H9 (cell line): ENCODE measurements at regions not wholly inside any gene's neighbourhood (a gene's known extent, or its start where the extent isn't known, plus 50 kb on each side); places are given as distances from the start of the nearest gene placed in this dataset.

Experiments
- DNase-seq: peaks from one replicate; pipeline ENCODE4 v3.0.0-alpha.2; 2017
- H2AFZ ChIP-seq: one replicate; pipeline ENCODE4 v1.6.1; 2013; ENCODE audit warnings: mild to moderate bottlenecking, low read length, control low read depth, moderate library complexity
- H2AK5ac ChIP-seq: 2 replicates; pipeline ENCODE4 v1.6.1; 2013; ENCODE audit warnings: low read length, control low read depth, mixed read lengths; ENCODE audit not compliant: insufficient read length
- H2BK120ac ChIP-seq: one replicate; pipeline ENCODE4 v1.6.1; 2013; ENCODE audit warnings: low read depth, mild to moderate bottlenecking, low read length, control low read depth, inconsistent platforms; ENCODE audit not compliant: poor library complexity, severe bottlenecking
- H2BK12ac ChIP-seq: 2 replicates; pipeline ENCODE4 v1.6.1; 2013; ENCODE audit warnings: low read length, control low read depth, mixed read lengths, low read depth; ENCODE audit not compliant: insufficient read length
- H2BK15ac ChIP-seq: 2 replicates; pipeline ENCODE4 v1.6.1; 2013; ENCODE audit warnings: low read depth, low read length, control low read depth
- H2BK20ac ChIP-seq: one replicate; pipeline ENCODE4 v1.6.1; 2013; ENCODE audit warnings: low read depth, mild to moderate bottlenecking, low read length, control low read depth, inconsistent platforms; ENCODE audit not compliant: poor library complexity, severe bottlenecking
- H2BK5ac ChIP-seq: 2 replicates; pipeline ENCODE4 v1.6.1; 2013; ENCODE audit warnings: low read length, control low read depth, mixed read lengths; ENCODE audit not compliant: insufficient read length
- H3K14ac ChIP-seq: 2 replicates; pipeline ENCODE4 v1.6.1; 2013; ENCODE audit warnings: low read length, control low read depth; ENCODE audit not compliant: insufficient read depth
- H3K18ac ChIP-seq: 2 replicates; pipeline ENCODE4 v1.6.1; 2013; ENCODE audit warnings: low read depth, mild to moderate bottlenecking, mixed read lengths, low read length, control low read depth; ENCODE audit not compliant: insufficient read length
- H3K23ac ChIP-seq: 2 replicates; pipeline ENCODE4 v1.6.1; 2013; ENCODE audit warnings: low read length, control low read depth, mixed read lengths, low read depth; ENCODE audit not compliant: insufficient read length
- H3K23me2 ChIP-seq: 2 replicates; pipeline ENCODE4 v1.6.1; 2013; ENCODE audit warnings: low read depth, mild to moderate bottlenecking, mixed read lengths, low read length, control low read depth; ENCODE audit not compliant: insufficient read length, poor library complexity, severe bottlenecking
- H3K27ac ChIP-seq: 2 replicates; pipeline ENCODE4 v1.5.1; 2013; ENCODE audit warnings: low read length, control low read depth, mixed read lengths, low read depth; ENCODE audit not compliant: insufficient read length
- H3K27me3 ChIP-seq: 2 replicates; pipeline ENCODE4 v1.6.1; 2013; ENCODE audit warnings: low read length, control low read depth, inconsistent platforms; ENCODE audit not compliant: insufficient read depth
- H3K4ac ChIP-seq: 2 replicates; pipeline ENCODE4 v1.6.1; 2013; ENCODE audit warnings: low read depth, mild to moderate bottlenecking, control low read depth, inconsistent platforms, low read length, moderate library complexity
- H3K4me1 ChIP-seq: 2 replicates; pipeline ENCODE4 v1.6.1; 2013; ENCODE audit warnings: low read length, control low read depth, inconsistent platforms; ENCODE audit not compliant: insufficient read depth
- H3K4me2 ChIP-seq: 2 replicates; pipeline ENCODE4 v1.6.1; 2013; ENCODE audit warnings: low read length, control low read depth, mixed read lengths; ENCODE audit not compliant: insufficient read length, insufficient read depth
- H3K56ac ChIP-seq: 2 replicates; pipeline ENCODE4 v1.6.1; 2013; ENCODE audit warnings: low read depth, mild to moderate bottlenecking, mixed read lengths, low read length, control low read depth; ENCODE audit not compliant: insufficient read length
- H3K79me1 ChIP-seq: 2 replicates; pipeline ENCODE4 v1.6.1; 2013; ENCODE audit warnings: low read depth, mild to moderate bottlenecking, moderate library complexity, low read length, control low read depth, inconsistent platforms; ENCODE audit not compliant: insufficient read depth, poor library complexity, severe bottlenecking
- H3K79me2 ChIP-seq: 2 replicates; pipeline ENCODE4 v1.6.1; 2013; ENCODE audit warnings: low read length, control low read depth, inconsistent platforms; ENCODE audit not compliant: insufficient read depth
- H3K9ac ChIP-seq: 2 replicates; pipeline ENCODE4 v1.6.1; 2013; ENCODE audit warnings: low read length, control low read depth, mixed read lengths; ENCODE audit not compliant: insufficient read length; ENCODE audit errors: extremely low read depth
- H3K9me3 ChIP-seq: one replicate; pipeline ENCODE4 v1.6.1; 2013; ENCODE audit warnings: low read depth, low read length, inconsistent platforms; ENCODE audit not compliant: control insufficient read depth
- H3T11ph ChIP-seq: one replicate; pipeline ENCODE4 v1.6.1; 2013; ENCODE audit warnings: mild to moderate bottlenecking, low read length, control low read depth, inconsistent platforms
- H4K20me1 ChIP-seq: one replicate; pipeline ENCODE4 v1.6.1; 2013; ENCODE audit not compliant: control insufficient read depth, insufficient read length, insufficient read depth
- H4K5ac ChIP-seq: 2 replicates; pipeline ENCODE4 v1.6.1; 2013; ENCODE audit warnings: low read depth, mild to moderate bottlenecking, mixed read lengths, low read length, control low read depth; ENCODE audit not compliant: insufficient read length
- H4K8ac ChIP-seq: replicated peaks from 2 replicates; pipeline ENCODE4 v1.6.1; 2013; ENCODE audit warnings: low read length, control low read depth, mixed read lengths, low read depth; ENCODE audit not compliant: insufficient read length
- H4K91ac ChIP-seq: 2 replicates; pipeline ENCODE4 v1.6.1; 2013; ENCODE audit warnings: low read depth, mild to moderate bottlenecking, moderate library complexity, mixed read lengths, low read length, control low read depth; ENCODE audit not compliant: insufficient read length
- H3K27ac Mint-ChIP-seq, 3 experiments: 2 replicates in 2 of 3; 3 replicates in 1 of 3; pipeline ENCODE4 v1.8.0; 2020 to 2021; ENCODE audit warnings: mixed read lengths in 3 of 3, mild to moderate bottlenecking in 1 of 3, moderate library complexity in 1 of 3
- H3K27me3 Mint-ChIP-seq: 2 replicates; pipeline ENCODE4 v1.8.0; 2021; ENCODE audit warnings: low read depth, mild to moderate bottlenecking, moderate library complexity, mixed read lengths
- H3K36me3 Mint-ChIP-seq, 3 experiments: 2 replicates in 2 of 3; 3 replicates in 1 of 3; pipeline ENCODE4 v1.8.0; 2020 to 2021; ENCODE audit warnings: low read depth in 3 of 3, mixed read lengths in 3 of 3; ENCODE audit not compliant: insufficient read depth in 1 of 3
- H3K4me1 Mint-ChIP-seq, 2 experiments: 2 replicates each; pipeline ENCODE4 v1.8.0; 2020; ENCODE audit warnings: mixed read lengths in 2 of 2
- H3K4me3 Mint-ChIP-seq, 2 experiments: 2 replicates in 1 of 2; 3 replicates in 1 of 2; pipeline ENCODE4 v1.8.0; 2020 to 2021; ENCODE audit warnings: mild to moderate bottlenecking in 2 of 2, mixed read lengths in 2 of 2, moderate library complexity in 1 of 2
- H3K9me3 Mint-ChIP-seq, 2 experiments: 2 replicates in 1 of 2; 3 replicates in 1 of 2; pipeline ENCODE4 v1.8.0; 2020; ENCODE audit warnings: mild to moderate bottlenecking in 2 of 2, mixed read lengths in 2 of 2, moderate library complexity in 1 of 2
- CTCF ChIP-seq: fragments of 200-600 bp; sonication (generic); conservative IDR thresholded peaks from 3 replicates; pipeline ENCODE4 v1.8.0; 2021; ENCODE audit warnings: antibody characterized with exemption, mild to moderate bottlenecking
- WGBS: extraction: QIAGEN DNeasy Blood & Tissue Kit; methylation state at CpG from one replicate; pipeline ENCODE4 v1.1.7; 2013; ENCODE audit warnings: missing lambda C conversion rate, low lambda C conversion rate, mixed read lengths; ENCODE audit not compliant: insufficient read length; ENCODE audit errors: extremely low coverage; 5-methylcytosine and 5-hydroxymethylcytosine counted together

- H2BK12ac ChIP-seq, result no peak overlapping the region
- no peaks in the 10 kb centered on the region for H3K27me3 ChIP-seq
- no peaks in the 10 kb centered on the region for H3K79me1 ChIP-seq
- no peak overlapping the region for H3T11ph ChIP-seq
- no peaks in the 10 kb centered on the region for H3K36me3 Mint-ChIP-seq
- no peak overlapping the region for H2BK120ac ChIP-seq
- H3K4me2 ChIP-seq, result no peak overlapping the region
- no peaks in the 10 kb centered on the region for H3K79me2 ChIP-seq
- H3K18ac ChIP-seq, result no peak overlapping the region
- no peak overlapping the region for H3K27ac ChIP-seq
- H3K27ac Mint-ChIP-seq, result peak overlapping the region in 1 of 3 experiments; percentile 28; a peak in 1 of 7 replicates
- no peak for TF ChIP-seq CTCF
- H3K27me3 Mint-ChIP-seq, result no peaks in the 10 kb centered on the region
- WGBS, result no CpG with 5 or more reads among the region's 13 CpGs
- peaks cover 3% of the 10 kb centered on the region; the same call in 1 of the 2 replicates for H3K4me1 ChIP-seq
- no peak overlapping the region for H3K14ac ChIP-seq
- H2AFZ ChIP-seq, result no peak overlapping the region
- peaks cover 18 to 36% of the 10 kb centered on the region in 2 experiments for H3K4me1 Mint-ChIP-seq
- H2BK20ac ChIP-seq, result no peak overlapping the region
- no peaks in the 10 kb centered on the region for H3K9me3 Mint-ChIP-seq
- H4K5ac ChIP-seq, result no peak overlapping the region
- H3K56ac ChIP-seq, result no peak overlapping the region
- no peak overlapping the region for H4K8ac ChIP-seq
- no peaks in the 10 kb centered on the region for H4K20me1 ChIP-seq
- no peak overlapping the region for H2BK15ac ChIP-seq
- no peak overlapping the region for H3K23ac ChIP-seq
- H2AK5ac ChIP-seq, result no peak overlapping the region
- H3K4ac ChIP-seq, result no peak overlapping the region
- no peak overlapping the region for H3K4me3 Mint-ChIP-seq
- no peaks in the 10 kb centered on the region for H3K9me3 ChIP-seq
- DNase-seq, result no peak
- H3K9ac ChIP-seq, result no peak overlapping the region
- no peak overlapping the region for H4K91ac ChIP-seq
- no peak overlapping the region for H2BK5ac ChIP-seq
- H3K23me2 ChIP-seq, result no peaks in the 10 kb centered on the region
Observed at GRCh38 chr3:171956181-171956683, 83.1 kb upstream of the FNDC3B start.
